OCI-LY1 (cell line): ENCODE measurements at regions not wholly inside any gene's neighbourhood (a gene's known extent, or its start where the extent isn't known, plus 50 kb on each side); places are given as distances from the start of the nearest gene placed in this dataset.

Source experiments
- H2AFZ ChIP-seq: fragments of 200-600 bp; sonication (generic), shearing (Covaris generic); 2 replicates; pipeline ENCODE4 v1.6.0; 2014; ENCODE audit warnings: antibody characterized with exemption, mild to moderate bottlenecking, low read length
- H3F3A ChIP-seq: fragments of 200-600 bp; sonication (generic), shearing (Covaris generic); 2 replicates; pipeline ENCODE4 v1.6.0; 2014; ENCODE audit warnings: mild to moderate bottlenecking, antibody characterized with exemption, low read length, moderate library complexity; ENCODE audit not compliant: insufficient read depth
- H3K27ac ChIP-seq: fragments of 200-600 bp; sonication (generic); 2 replicates; pipeline ENCODE4 v1.5.1; 2014; ENCODE audit warnings: low read length, mixed run types, mild to moderate bottlenecking, low read depth; ENCODE audit not compliant: poor library complexity, severe bottlenecking
- H3K27me3 ChIP-seq: fragments of 200-600 bp; sonication (generic); 2 replicates; pipeline ENCODE4 v1.6.0; 2014; ENCODE audit warnings: antibody characterized with exemption, mild to moderate bottlenecking, low read length, moderate library complexity; ENCODE audit not compliant: insufficient read depth
- H3K36me3 ChIP-seq: fragments of 200-600 bp; sonication (generic); 2 replicates; pipeline ENCODE4 v1.6.1; 2014; ENCODE audit warnings: mild to moderate bottlenecking, antibody characterized with exemption, low read length, moderate library complexity, mixed read lengths; ENCODE audit not compliant: insufficient read depth
- H3K4me1 ChIP-seq: fragments of 200-600 bp; sonication (generic); 2 replicates; pipeline ENCODE4 v1.5.1; 2014; ENCODE audit warnings: mild to moderate bottlenecking, low read length, moderate library complexity; ENCODE audit not compliant: insufficient read depth, severe bottlenecking
- H3K4me2 ChIP-seq: fragments of 200-600 bp; sonication (generic), shearing (Covaris generic); 2 replicates; pipeline ENCODE4 v1.6.1; 2014; ENCODE audit warnings: low read length
- H3K4me3 ChIP-seq: fragments of 200-600 bp; sonication (generic); 2 replicates; pipeline ENCODE4 v1.5.1; 2014; ENCODE audit warnings: low read length, low read depth, mild to moderate bottlenecking, mixed read lengths; ENCODE audit not compliant: poor library complexity, severe bottlenecking
- H3K79me2 ChIP-seq: fragments of 200-600 bp; shearing (Covaris generic); 2 replicates; pipeline ENCODE4 v1.6.1; 2016; ENCODE audit warnings: mixed run types, low read length, mixed read lengths; ENCODE audit not compliant: insufficient read depth
- H3K9ac ChIP-seq: fragments of 200-600 bp; sonication (generic), shearing (Covaris generic); 2 replicates; pipeline ENCODE4 v1.6.1; 2014; ENCODE audit warnings: mild to moderate bottlenecking, low read length, mixed read lengths
- H3K9me2 ChIP-seq: fragments of 200-600 bp; sonication (generic), shearing (Covaris generic); 2 replicates; pipeline ENCODE4 v1.6.1; 2014; ENCODE audit warnings: low read depth, mild to moderate bottlenecking, low read length, mixed read lengths
- H3K9me3 ChIP-seq: fragments of 200-600 bp; shearing (Covaris generic); 2 replicates; pipeline ENCODE4 v1.6.1; 2014; ENCODE audit warnings: low read length, mixed read lengths
- H4K20me1 ChIP-seq: fragments of 200-600 bp; sonication (generic), shearing (Covaris generic); 2 replicates; pipeline ENCODE4 v1.6.0; 2016; ENCODE audit warnings: mild to moderate bottlenecking, low read length; ENCODE audit not compliant: insufficient read depth
- EZH2 ChIP-seq: fragments of 200-600 bp; sonication (generic), shearing (Covaris generic); IDR thresholded peaks from 2 replicates; pipeline ENCODE4 v1.8.0; 2017; ENCODE audit warnings: borderline replicate concordance, mixed run types, mild to moderate bottlenecking, antibody characterized with exemption, low read length, moderate library complexity, mixed read lengths
- TF ChIP-seq, protein P1 (sequence below): fragments of 200-600 bp; sonication (generic), shearing (Covaris generic); IDR thresholded peaks from 2 replicates; pipeline ENCODE4 v1.5.1; 2017; ENCODE audit warnings: mild to moderate bottlenecking, antibody characterized with exemption, low read length, moderate library complexity, mixed read lengths

DNA sequence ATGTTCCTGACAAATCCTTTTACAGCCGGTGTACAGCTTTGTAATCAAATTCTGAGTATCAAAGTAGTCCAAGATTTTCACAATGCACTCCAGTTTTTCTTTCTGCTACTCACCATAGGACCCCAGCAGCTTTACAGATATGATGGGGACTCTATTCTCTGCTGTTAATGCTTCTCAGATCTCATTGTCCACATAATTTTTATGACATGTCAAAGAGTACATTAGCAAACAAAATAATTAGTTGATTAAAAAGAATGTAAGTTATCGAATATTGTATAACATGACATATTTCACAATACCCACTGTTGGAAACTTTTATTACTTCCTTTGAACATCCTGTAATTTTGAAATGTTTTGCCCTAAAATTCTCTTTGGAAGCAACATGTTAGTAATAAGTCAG is 81.4 kb upstream of the KIAA1217 start:
- no peak overlapping the region for H3K4me2 ChIP-seq
- TF ChIP-seq, protein P1, sequence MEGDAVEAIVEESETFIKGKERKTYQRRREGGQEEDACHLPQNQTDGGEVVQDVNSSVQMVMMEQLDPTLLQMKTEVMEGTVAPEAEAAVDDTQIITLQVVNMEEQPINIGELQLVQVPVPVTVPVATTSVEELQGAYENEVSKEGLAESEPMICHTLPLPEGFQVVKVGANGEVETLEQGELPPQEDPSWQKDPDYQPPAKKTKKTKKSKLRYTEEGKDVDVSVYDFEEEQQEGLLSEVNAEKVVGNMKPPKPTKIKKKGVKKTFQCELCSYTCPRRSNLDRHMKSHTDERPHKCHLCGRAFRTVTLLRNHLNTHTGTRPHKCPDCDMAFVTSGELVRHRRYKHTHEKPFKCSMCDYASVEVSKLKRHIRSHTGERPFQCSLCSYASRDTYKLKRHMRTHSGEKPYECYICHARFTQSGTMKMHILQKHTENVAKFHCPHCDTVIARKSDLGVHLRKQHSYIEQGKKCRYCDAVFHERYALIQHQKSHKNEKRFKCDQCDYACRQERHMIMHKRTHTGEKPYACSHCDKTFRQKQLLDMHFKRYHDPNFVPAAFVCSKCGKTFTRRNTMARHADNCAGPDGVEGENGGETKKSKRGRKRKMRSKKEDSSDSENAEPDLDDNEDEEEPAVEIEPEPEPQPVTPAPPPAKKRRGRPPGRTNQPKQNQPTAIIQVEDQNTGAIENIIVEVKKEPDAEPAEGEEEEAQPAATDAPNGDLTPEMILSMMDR, result no peak
- TF ChIP-seq EZH2, result no peak

DNA sequence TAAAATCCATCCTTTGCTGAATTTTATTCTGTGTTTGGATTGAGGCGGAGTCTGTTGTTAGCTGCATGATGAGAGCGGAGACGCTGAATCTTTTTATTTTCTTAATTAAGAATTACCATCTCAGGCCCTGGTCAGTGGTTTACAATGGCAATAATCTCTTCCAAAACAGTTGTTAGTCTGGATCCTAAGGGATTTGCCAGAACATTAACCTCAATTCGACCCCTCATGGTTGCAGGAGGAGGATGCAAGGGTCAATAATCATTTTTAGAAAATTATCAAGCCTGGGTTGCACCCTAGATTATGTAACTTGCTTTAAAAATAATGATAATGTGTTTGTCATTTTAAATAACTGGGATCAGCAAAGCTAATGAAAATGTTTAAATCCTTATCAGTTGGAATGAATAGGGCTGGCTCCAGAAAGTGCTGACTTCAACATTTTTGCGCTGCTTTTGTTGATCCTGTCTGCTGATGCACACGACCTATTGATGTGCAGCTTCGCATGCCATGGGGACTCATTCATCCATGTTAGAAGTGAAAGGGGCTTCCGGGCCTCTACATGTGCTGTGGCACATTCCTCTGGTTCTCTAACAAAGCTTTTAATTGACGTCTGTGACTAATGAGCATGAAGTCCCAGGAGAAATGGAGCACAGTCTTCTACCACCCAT is 80.7 kb upstream of the KIAA1217 start:
- no peak overlapping the region for H3K4me3 ChIP-seq

More for the DNA sequence above, 81.4 kb upstream of the KIAA1217 start:
- H3K9me2 ChIP-seq, result no peaks in the 10 kb centered on the region
- H3K4me3 ChIP-seq, result no peak overlapping the region
- H3F3A ChIP-seq, result no peaks in the 10 kb centered on the region
- no peaks in the 10 kb centered on the region for H3K4me1 ChIP-seq
- H3K9me3 ChIP-seq, result no peaks in the 10 kb centered on the region
- no peaks in the 10 kb centered on the region for H3K36me3 ChIP-seq
- H2AFZ ChIP-seq, result no peak overlapping the region
- no peaks in the 10 kb centered on the region for H3K79me2 ChIP-seq
- no peak overlapping the region for H3K27ac ChIP-seq
- no peaks in the 10 kb centered on the region for H4K20me1 ChIP-seq
- no peaks in the 10 kb centered on the region for H3K27me3 ChIP-seq
- H3K9ac ChIP-seq, result no peak overlapping the region

DNA sequence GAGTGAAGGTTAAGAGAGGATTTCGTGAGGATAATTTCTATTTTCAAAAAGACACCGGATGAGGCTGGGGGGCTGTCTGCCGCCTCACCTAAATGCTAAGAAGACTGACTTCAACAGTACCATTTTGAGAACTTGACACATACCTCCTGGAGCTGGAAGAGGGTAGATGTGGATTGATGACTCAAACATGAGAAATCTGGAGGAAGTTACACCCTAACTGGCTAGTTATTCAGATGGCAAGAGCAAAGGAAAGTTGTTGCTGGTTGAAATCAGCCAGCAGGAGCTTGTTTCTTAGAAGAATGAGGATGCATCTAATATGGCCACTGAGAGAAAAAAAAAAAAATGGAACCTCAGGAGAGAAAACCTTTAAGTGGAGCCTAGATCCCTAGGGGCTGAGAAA is 76.2 kb upstream of the KIAA1217 start:
- no peak overlapping the region for H3K4me3 ChIP-seq
- H3F3A ChIP-seq, result no peaks in the 10 kb centered on the region
- no peak overlapping the region for H3K27ac ChIP-seq
- no peaks in the 10 kb centered on the region for H3K27me3 ChIP-seq
- TF ChIP-seq, protein P1, result no peak
- no peak for TF ChIP-seq EZH2
- no peaks in the 10 kb centered on the region for H3K9me3 ChIP-seq
- H3K9ac ChIP-seq, result no peak overlapping the region
- H3K4me1 ChIP-seq, result no peaks in the 10 kb centered on the region
- H2AFZ ChIP-seq, result no peak overlapping the region
- no peak overlapping the region for H3K4me2 ChIP-seq
- no peaks in the 10 kb centered on the region for H3K9me2 ChIP-seq
- no peaks in the 10 kb centered on the region for H3K36me3 ChIP-seq
- no peaks in the 10 kb centered on the region for H3K79me2 ChIP-seq
- H4K20me1 ChIP-seq, result no peaks in the 10 kb centered on the region

More for the DNA sequence above, 80.7 kb upstream of the KIAA1217 start:
- no peak overlapping the region for H3K4me2 ChIP-seq
- H3K27me3 ChIP-seq, result no peaks in the 10 kb centered on the region
- no peaks in the 10 kb centered on the region for H3K4me1 ChIP-seq
- H3F3A ChIP-seq, result no peaks in the 10 kb centered on the region
- H2AFZ ChIP-seq, result no peak overlapping the region
- H3K9me2 ChIP-seq, result no peaks in the 10 kb centered on the region
- H3K9ac ChIP-seq, result no peak overlapping the region
- no peaks in the 10 kb centered on the region for H4K20me1 ChIP-seq
- no peaks in the 10 kb centered on the region for H3K9me3 ChIP-seq
- no peak for TF ChIP-seq EZH2
- no peaks in the 10 kb centered on the region for H3K79me2 ChIP-seq
- H3K36me3 ChIP-seq, result no peaks in the 10 kb centered on the region
- H3K27ac ChIP-seq, result no peak overlapping the region

DNA sequence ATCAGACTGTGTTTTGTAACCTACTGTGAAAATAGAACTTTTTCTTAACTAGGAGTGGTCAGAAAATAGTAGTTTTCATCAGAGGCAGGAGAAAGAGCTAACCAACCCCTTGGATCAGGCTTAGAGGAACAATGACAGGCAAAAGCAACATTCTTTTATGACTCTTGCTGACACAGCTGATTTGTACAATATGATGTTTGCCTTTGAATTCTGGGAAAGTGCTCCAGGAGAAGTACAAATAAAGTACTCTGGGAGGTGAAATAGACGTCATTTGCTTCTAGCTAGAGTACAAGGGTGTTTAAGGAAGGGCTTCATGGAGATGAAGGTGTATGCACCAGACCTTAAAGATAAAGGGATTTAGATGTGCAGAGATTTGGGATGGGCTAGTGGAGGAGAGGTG is 75.1 kb upstream of the KIAA1217 start:
- H3K79me2 ChIP-seq, result no peaks in the 10 kb centered on the region
- no peaks in the 10 kb centered on the region for H4K20me1 ChIP-seq
- H3K4me2 ChIP-seq, result no peak overlapping the region
- H3K9ac ChIP-seq, result no peak overlapping the region
- H3K9me2 ChIP-seq, result no peaks in the 10 kb centered on the region
- H3K27me3 ChIP-seq, result no peaks in the 10 kb centered on the region
- H3K9me3 ChIP-seq, result no peaks in the 10 kb centered on the region
- H2AFZ ChIP-seq, result no peak overlapping the region
- no peaks in the 10 kb centered on the region for H3K4me1 ChIP-seq
- no peaks in the 10 kb centered on the region for H3K36me3 ChIP-seq
- no peaks in the 10 kb centered on the region for H3F3A ChIP-seq
- no peak overlapping the region for H3K27ac ChIP-seq
- H3K4me3 ChIP-seq, result no peak overlapping the region
- TF ChIP-seq, protein P1, result no peak
- TF ChIP-seq EZH2, result no peak
